ENCODE measurements at regions not wholly inside any gene's neighbourhood (a gene's known extent, or its start where the extent isn't known, plus 50 kb on each side); places are given as distances from the start of the nearest gene placed in this dataset.

DNA sequence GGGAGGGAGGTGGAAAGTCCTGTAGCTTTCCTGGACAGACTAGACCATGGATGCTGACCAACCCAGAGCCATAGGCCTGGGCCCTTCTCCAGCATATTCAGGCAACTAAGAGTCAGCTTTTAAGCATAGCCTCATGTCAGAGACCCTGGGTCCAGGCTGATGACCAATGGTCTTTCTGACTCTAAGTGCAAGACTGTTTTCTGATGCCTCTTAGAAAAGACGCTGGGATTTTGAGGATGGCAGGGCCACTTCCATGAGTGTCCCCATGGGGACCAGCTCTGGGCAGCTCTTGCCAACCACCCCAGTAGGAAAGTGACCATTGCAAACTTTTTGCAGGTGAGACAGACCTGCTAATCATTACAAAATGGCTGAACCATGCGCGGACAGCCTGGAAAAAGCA is 135.6 kb upstream of the KL start:
- Histone ChIP-seq H3K4me3 (peak overlapping the region; percentile 23; the same call in 1 of the 2 replicates), H3K9ac (ENCODE audit: insufficient read length) (no peak overlapping the region), H3K36me3 (ENCODE audit: insufficient read depth, low read length) (no peaks in the 10 kb centered on the region), H3K9me3 (ENCODE audit: low read depth, low read length) (no peaks in the 10 kb centered on the region), H3K27ac (peak overlapping the region; percentile 40; the same call in 1 of the 2 replicates)
- no peak for DNase-seq (ENCODE audit: low read depth, low spot score)
- no peak for TF ChIP-seq EZH2 (IDR thresholded peaks at IDR 0.05)
- no peak for TF ChIP-seq POLR2AphosphoS5 (IDR thresholded peaks at IDR 0.05; ENCODE audit: borderline replicate concordance, low read depth, low read length)
- no peak for TF ChIP-seq FOXP2 (optimal IDR thresholded peaks at IDR 0.05; ENCODE audit: control extremely low read depth, extremely low read length, insufficient read depth)

DNA sequence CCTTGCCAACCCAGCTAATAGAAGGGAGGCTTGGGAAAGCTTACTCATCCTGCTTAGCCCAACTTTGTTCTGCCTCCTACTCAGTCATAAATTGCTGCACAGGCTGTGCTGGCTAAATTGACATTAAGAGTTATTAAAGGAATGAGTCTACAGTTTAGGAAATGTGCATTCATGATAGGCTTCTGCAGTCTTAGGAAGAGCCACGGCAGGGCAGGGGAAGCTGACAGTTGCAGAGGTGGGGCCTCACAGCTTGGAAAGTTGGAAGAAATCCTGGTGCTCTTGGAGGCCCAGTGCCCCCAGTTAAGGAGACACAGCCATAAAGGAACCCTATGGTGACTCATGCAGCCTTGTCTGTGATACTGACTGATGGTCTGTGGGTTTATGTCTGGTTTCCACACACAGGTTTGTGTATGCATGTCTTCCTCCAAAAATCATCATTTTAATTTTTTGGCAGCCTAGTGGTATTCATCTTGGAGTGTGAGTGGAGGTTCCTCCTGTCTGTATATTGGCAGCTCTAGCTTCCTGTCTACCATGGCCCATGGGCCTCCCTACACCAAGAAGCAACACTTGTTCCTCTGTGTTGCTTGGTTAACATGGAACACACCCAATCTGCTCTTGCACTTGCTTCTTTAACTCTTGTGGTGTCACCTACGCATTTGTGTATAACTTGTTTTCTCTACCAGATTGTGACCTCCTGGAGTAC is 135.0 kb upstream of the KL start:
- peak overlapping the region; percentile 23; the same call in 1 of the 2 replicates for H3K4me3 ChIP-seq
- no peaks in the 10 kb centered on the region for H3K9me3 ChIP-seq (ENCODE audit: low read depth, low read length)
- no peaks in the 10 kb centered on the region for H3K36me3 ChIP-seq (ENCODE audit: insufficient read depth, low read length)
- no peak overlapping the region for H3K9ac ChIP-seq (ENCODE audit: insufficient read length)
- TF ChIP-seq POLR2AphosphoS5 (IDR thresholded peaks at IDR 0.05; ENCODE audit: borderline replicate concordance, low read depth, low read length) (no peak), FOXP2 (optimal IDR thresholded peaks at IDR 0.05; ENCODE audit: control extremely low read depth, extremely low read length, insufficient read depth) (no peak), EZH2 (IDR thresholded peaks at IDR 0.05) (no peak)
- H3K27ac ChIP-seq: peak overlapping the region; percentile 40; the same call in 1 of the 2 replicates
- DNase-seq (ENCODE audit: low read depth, low spot score): no peak

DNA sequence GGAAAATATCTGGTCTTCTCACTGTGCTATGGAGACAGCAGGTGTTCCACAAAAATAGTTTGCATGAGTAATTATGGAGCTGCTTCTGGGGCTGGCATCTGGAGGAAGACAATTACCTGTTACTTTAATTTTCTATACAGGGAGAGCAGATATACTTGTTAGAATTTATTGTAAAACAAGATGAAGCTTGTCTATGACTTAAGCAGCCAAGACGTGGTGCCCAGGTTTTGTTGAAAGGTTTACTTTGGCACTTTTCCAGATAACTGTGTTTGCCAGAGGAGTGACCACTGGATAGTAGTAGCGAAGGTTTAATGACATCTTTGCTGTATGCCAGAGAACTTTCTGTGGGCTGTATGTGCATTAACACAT is 134.5 kb upstream of the KL start:
- Histone ChIP-seq H3K4me3 (no peak overlapping the region), H3K9me3 (ENCODE audit: low read depth, low read length) (no peaks in the 10 kb centered on the region), H3K9ac (ENCODE audit: insufficient read length) (no peak overlapping the region), H3K36me3 (ENCODE audit: insufficient read depth, low read length) (no peaks in the 10 kb centered on the region), H3K27ac (no peak overlapping the region)
- TF ChIP-seq EZH2 (IDR thresholded peaks at IDR 0.05) (no peak), POLR2AphosphoS5 (IDR thresholded peaks at IDR 0.05; ENCODE audit: borderline replicate concordance, low read depth, low read length) (no peak), FOXP2 (optimal IDR thresholded peaks at IDR 0.05; ENCODE audit: control extremely low read depth, extremely low read length, insufficient read depth) (no peak)
- DNase-seq (ENCODE audit: low read depth, low spot score): no peak

DNA sequence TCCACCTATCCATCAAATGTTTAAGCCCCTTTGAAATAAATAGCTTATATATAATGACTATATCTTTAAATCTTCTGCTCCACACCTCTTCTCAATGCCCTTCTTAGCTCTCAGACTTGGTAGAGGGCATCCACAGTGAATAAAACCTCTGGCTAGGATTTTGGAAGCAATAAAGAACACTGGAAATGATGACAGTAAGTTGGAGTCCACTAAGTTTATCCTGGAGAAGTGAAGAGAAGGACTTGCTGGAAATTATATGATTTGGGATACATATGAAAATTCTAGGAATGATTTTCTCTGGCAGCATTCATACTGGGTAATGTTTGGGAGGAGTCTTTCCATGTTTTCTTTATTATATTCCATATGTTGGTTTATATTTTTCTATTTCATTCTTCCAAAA is 133.5 kb upstream of the KL start:
- Histone ChIP-seq H3K27ac (no peak overlapping the region), H3K36me3 (ENCODE audit: insufficient read depth, low read length) (no peaks in the 10 kb centered on the region), H3K9ac (ENCODE audit: insufficient read length) (no peak overlapping the region), H3K9me3 (ENCODE audit: low read depth, low read length) (no peaks in the 10 kb centered on the region), H3K4me3 (no peak overlapping the region)
- no peak for DNase-seq (ENCODE audit: low read depth, low spot score)
- TF ChIP-seq EZH2 (IDR thresholded peaks at IDR 0.05): no peak
- no peak for TF ChIP-seq POLR2AphosphoS5 (IDR thresholded peaks at IDR 0.05; ENCODE audit: borderline replicate concordance, low read depth, low read length)
- TF ChIP-seq FOXP2 (optimal IDR thresholded peaks at IDR 0.05; ENCODE audit: control extremely low read depth, extremely low read length, insufficient read depth): no peak

DNA sequence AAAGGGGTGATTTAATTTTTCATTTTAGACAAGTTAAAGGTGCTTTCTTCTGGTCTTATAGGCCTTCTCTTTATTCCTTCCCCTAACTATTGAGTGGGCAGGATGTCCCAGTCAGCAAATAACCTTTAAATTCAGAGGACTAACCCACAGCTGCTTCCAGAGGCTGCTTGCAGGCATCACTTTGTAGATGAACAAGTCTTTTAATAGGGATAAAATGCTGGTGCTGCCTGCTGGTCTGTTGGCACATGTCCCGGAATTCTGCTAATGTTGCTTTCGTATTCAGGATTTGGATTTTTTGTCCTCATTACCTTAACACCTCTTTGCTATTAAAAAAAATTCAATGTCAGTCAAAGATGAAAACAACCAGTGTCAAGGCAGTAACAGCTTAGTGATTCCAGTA is 132.7 kb upstream of the KL start:
- Histone ChIP-seq H3K4me3 (no peak overlapping the region), H3K27ac (peak overlapping the region; percentile 27; the same call in 1 of the 2 replicates), H3K9ac (ENCODE audit: insufficient read length) (no peak overlapping the region), H3K9me3 (ENCODE audit: low read depth, low read length) (no peaks in the 10 kb centered on the region), H3K36me3 (ENCODE audit: insufficient read depth, low read length) (no peaks in the 10 kb centered on the region)
- peak; percentile 60 for DNase-seq (ENCODE audit: low read depth, low spot score)
- no peak for TF ChIP-seq FOXP2 (optimal IDR thresholded peaks at IDR 0.05; ENCODE audit: control extremely low read depth, extremely low read length, insufficient read depth)

DNA sequence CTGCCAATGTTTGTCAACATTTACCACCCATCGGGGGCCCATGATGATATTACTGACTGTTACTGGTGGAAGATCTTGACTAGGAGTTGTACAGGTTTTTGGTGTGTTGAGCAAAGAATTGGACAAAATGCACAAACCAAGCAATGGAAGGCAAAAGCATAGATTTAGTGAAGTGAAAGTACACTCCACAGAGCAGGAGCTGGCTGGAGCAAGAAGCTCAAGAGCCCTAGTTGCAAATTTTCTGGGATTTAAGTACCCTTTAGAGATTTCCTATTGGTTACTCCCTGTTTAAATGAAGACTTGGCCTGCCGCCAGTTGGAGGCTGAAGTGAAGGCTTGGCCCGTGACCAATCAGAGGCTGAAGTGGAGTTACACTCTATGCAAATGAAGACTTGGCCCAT is 128.6 kb upstream of the KL start:
- no peak for DNase-seq (ENCODE audit: low read depth, low spot score)
- no peak overlapping the region for H3K4me3 ChIP-seq
- no peak for TF ChIP-seq EZH2 (IDR thresholded peaks at IDR 0.05)
- no peak for TF ChIP-seq FOXP2 (optimal IDR thresholded peaks at IDR 0.05; ENCODE audit: control extremely low read depth, extremely low read length, insufficient read depth)
- no peak for TF ChIP-seq POLR2AphosphoS5 (IDR thresholded peaks at IDR 0.05; ENCODE audit: borderline replicate concordance, low read depth, low read length)
- H3K27ac ChIP-seq: no peak overlapping the region
- H3K36me3 ChIP-seq (ENCODE audit: insufficient read depth, low read length): no peaks in the 10 kb centered on the region
- no peaks in the 10 kb centered on the region for H3K9me3 ChIP-seq (ENCODE audit: low read depth, low read length)
- no peak overlapping the region for H3K9ac ChIP-seq (ENCODE audit: insufficient read length)

DNA sequence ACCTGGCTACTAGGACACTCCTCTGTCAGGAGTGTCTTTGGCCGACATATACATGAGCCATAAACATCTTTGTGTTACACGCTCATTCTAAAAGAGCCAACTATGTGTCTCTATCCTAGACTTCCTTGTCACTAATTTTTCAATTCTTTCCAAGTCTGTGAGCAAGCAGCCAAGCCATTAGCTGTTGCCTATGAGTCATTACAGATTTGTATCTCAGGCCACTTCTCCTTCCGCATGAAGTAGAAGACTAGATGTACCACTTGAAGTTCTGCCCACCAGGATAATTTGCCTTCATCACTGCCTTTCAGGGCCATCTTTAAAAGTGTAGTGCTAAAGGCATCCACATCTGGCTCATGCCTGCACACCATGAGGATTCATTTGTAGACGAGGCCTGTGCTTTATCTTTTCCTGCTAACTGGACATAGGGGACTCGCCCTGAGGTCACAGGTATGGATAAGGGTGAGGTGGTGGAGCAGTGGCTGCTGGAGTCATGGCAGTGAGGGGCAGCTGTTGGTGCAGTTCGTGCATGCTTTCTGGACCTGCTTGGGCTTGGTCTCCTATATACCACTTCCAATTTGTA is 126.1 kb upstream of the KL start:
- TF ChIP-seq EZH2 (IDR thresholded peaks at IDR 0.05): no peak
- TF ChIP-seq POLR2AphosphoS5 (IDR thresholded peaks at IDR 0.05; ENCODE audit: borderline replicate concordance, low read depth, low read length): no peak
- no peak for TF ChIP-seq FOXP2 (optimal IDR thresholded peaks at IDR 0.05; ENCODE audit: control extremely low read depth, extremely low read length, insufficient read depth)
- H3K27ac ChIP-seq: no peak overlapping the region
- no peak overlapping the region for H3K9ac ChIP-seq (ENCODE audit: insufficient read length)
- no peaks in the 10 kb centered on the region for H3K9me3 ChIP-seq (ENCODE audit: low read depth, low read length)
- H3K36me3 ChIP-seq (ENCODE audit: insufficient read depth, low read length): no peaks in the 10 kb centered on the region
- no peak for DNase-seq (ENCODE audit: low read depth, low spot score)
- no peak overlapping the region for H3K4me3 ChIP-seq

DNA sequence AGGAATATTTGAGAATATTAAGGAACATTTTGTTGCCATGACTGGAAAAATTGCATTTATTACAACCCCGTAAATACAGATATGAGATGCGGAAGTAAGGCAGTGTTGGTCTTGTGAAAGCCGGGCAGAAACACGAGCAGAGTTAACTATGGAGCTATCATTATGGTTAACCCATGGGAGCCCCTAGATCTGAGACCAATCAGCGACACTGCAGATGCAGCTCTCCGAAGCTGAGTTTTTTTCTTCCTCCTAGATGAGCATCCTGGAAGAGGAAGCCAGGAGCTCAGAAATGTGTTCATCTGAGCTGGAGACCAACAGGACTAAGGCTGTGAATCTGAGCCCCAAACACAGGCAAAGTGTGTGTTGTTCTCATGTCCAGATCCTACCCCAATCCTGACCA is 123.0 kb upstream of the KL start:
- Histone ChIP-seq H3K27ac (no peak overlapping the region), H3K36me3 (ENCODE audit: insufficient read depth, low read length) (no peaks in the 10 kb centered on the region), H3K4me3 (no peak overlapping the region), H3K9me3 (ENCODE audit: low read depth, low read length) (no peaks in the 10 kb centered on the region), H3K9ac (ENCODE audit: insufficient read length) (no peak overlapping the region)
- TF ChIP-seq EZH2 (IDR thresholded peaks at IDR 0.05): no peak
- TF ChIP-seq FOXP2 (optimal IDR thresholded peaks at IDR 0.05; ENCODE audit: control extremely low read depth, extremely low read length, insufficient read depth): no peak
- TF ChIP-seq POLR2AphosphoS5 (IDR thresholded peaks at IDR 0.05; ENCODE audit: borderline replicate concordance, low read depth, low read length): no peak
- no peak for DNase-seq (ENCODE audit: low read depth, low spot score)
